Adipocyte (in vitro differentiated cells): ENCODE measurements at regions not wholly inside any gene's neighbourhood (a gene's known extent, or its start where the extent isn't known, plus 50 kb on each side); places are given as distances from the start of the nearest gene placed in this dataset.

Source experiments
- DNase-seq: peaks from one replicate; pipeline ENCODE4 v3.0.0-alpha.2; 2015; ENCODE audit warnings: low read depth
- H3K27me3 ChIP-seq: replicated peaks from 2 replicates; pipeline ENCODE4 v1.7.0; 2013; ENCODE audit warnings: mild to moderate bottlenecking, low read length, moderate library complexity; ENCODE audit not compliant: control insufficient read depth, insufficient read depth
- H3K36me3 ChIP-seq: 2 replicates; pipeline ENCODE4 v1.7.0; 2013; ENCODE audit warnings: low read length, mild to moderate bottlenecking, moderate library complexity; ENCODE audit not compliant: control insufficient read depth, insufficient read depth, severe bottlenecking
- H3K4me1 ChIP-seq: 2 replicates; pipeline ENCODE4 v1.7.0; 2013; ENCODE audit warnings: mild to moderate bottlenecking, low read length, moderate library complexity; ENCODE audit not compliant: control insufficient read depth, insufficient read depth
- H3K4me3 ChIP-seq: 2 replicates; pipeline ENCODE4 v1.7.0; 2013; ENCODE audit warnings: mild to moderate bottlenecking, low read length, moderate library complexity
- H3K9ac ChIP-seq: 2 replicates; pipeline ENCODE4 v1.7.0; 2013; ENCODE audit warnings: mild to moderate bottlenecking, low read length, moderate library complexity
- H3K9me3 ChIP-seq: 2 replicates; pipeline ENCODE4 v1.7.0; 2013; ENCODE audit warnings: mild to moderate bottlenecking, low read length, moderate library complexity; ENCODE audit not compliant: control insufficient read depth

GRCh38 chr5:117249086-117249815 is 674.6 kb upstream of the SEMA6A start:
- no peak for DNase-seq
- Histone ChIP-seq H3K27me3 (no peaks in the 10 kb centered on the region), H3K9ac (no peak overlapping the region), H3K4me1 (no peaks in the 10 kb centered on the region), H3K4me3 (no peak overlapping the region), H3K9me3 (no peaks in the 10 kb centered on the region), H3K36me3 (no peaks in the 10 kb centered on the region)

GRCh38 chr5:117246424-117246823 is 671.8 kb upstream of the SEMA6A start:
- H3K9me3 ChIP-seq = no peaks in the 10 kb centered on the region
- H3K9ac ChIP-seq = no peak overlapping the region
- no peak overlapping the region for H3K4me3 ChIP-seq
- DNase-seq = no peak
- H3K27me3 ChIP-seq = no peaks in the 10 kb centered on the region
- H3K36me3 ChIP-seq = no peaks in the 10 kb centered on the region
- no peaks in the 10 kb centered on the region for H3K4me1 ChIP-seq

- no peak for DNase-seq
- H3K4me3 ChIP-seq = no peak overlapping the region
Observed at GRCh38 chr5:117245130-117245529, 670.5 kb upstream of the SEMA6A start.

GRCh38 chr5:117242028-117242427 is 667.4 kb upstream of the SEMA6A start:
- no peaks in the 10 kb centered on the region for H3K4me1 ChIP-seq
- H3K9ac ChIP-seq = no peak overlapping the region
- H3K4me3 ChIP-seq = no peak overlapping the region
- no peaks in the 10 kb centered on the region for H3K9me3 ChIP-seq
- DNase-seq = no peak
- no peaks in the 10 kb centered on the region for H3K36me3 ChIP-seq
- H3K27me3 ChIP-seq = no peaks in the 10 kb centered on the region

More at GRCh38 chr5:117245130-117245529, 670.5 kb upstream of the SEMA6A start:
- no peaks in the 10 kb centered on the region for H3K4me1 ChIP-seq
- no peaks in the 10 kb centered on the region for H3K9me3 ChIP-seq
- H3K36me3 ChIP-seq = no peaks in the 10 kb centered on the region
- no peak overlapping the region for H3K9ac ChIP-seq
- H3K27me3 ChIP-seq = no peaks in the 10 kb centered on the region

GRCh38 chr5:117236941-117237340 is 662.3 kb upstream of the SEMA6A start:
- Histone ChIP-seq H3K4me1 (no peaks in the 10 kb centered on the region), H3K27me3 (no peaks in the 10 kb centered on the region), H3K9me3 (no peaks in the 10 kb centered on the region), H3K9ac (no peak overlapping the region), H3K36me3 (no peaks in the 10 kb centered on the region), H3K4me3 (no peak overlapping the region)
- no peak for DNase-seq

GRCh38 chr5:117235786-117236185 is 661.2 kb upstream of the SEMA6A start:
- Histone ChIP-seq H3K36me3 (no peaks in the 10 kb centered on the region), H3K9me3 (no peaks in the 10 kb centered on the region), H3K4me1 (no peaks in the 10 kb centered on the region), H3K27me3 (no peaks in the 10 kb centered on the region), H3K4me3 (no peak overlapping the region), H3K9ac (no peak overlapping the region)
- DNase-seq = no peak

- Histone ChIP-seq H3K9ac (no peak overlapping the region), H3K4me3 (no peak overlapping the region), H3K4me1 (no peaks in the 10 kb centered on the region), H3K36me3 (no peaks in the 10 kb centered on the region), H3K27me3 (no peaks in the 10 kb centered on the region), H3K9me3 (no peaks in the 10 kb centered on the region)
- no peak for DNase-seq
Observed at GRCh38 chr5:117230375-117230774, 655.8 kb upstream of the SEMA6A start.

GRCh38 chr5:117220730-117221129 is 646.1 kb upstream of the SEMA6A start:
- no peak overlapping the region for H3K9ac ChIP-seq
- H3K27me3 ChIP-seq = no peaks in the 10 kb centered on the region
- no peak overlapping the region for H3K4me3 ChIP-seq
- no peaks in the 10 kb centered on the region for H3K9me3 ChIP-seq
- DNase-seq = no peak
- H3K36me3 ChIP-seq = no peaks in the 10 kb centered on the region
- no peaks in the 10 kb centered on the region for H3K4me1 ChIP-seq

- no peak overlapping the region for H3K9ac ChIP-seq
- H3K27me3 ChIP-seq = no peaks in the 10 kb centered on the region
- H3K4me1 ChIP-seq = no peaks in the 10 kb centered on the region
- H3K36me3 ChIP-seq = no peaks in the 10 kb centered on the region
- no peak for DNase-seq
- H3K4me3 ChIP-seq = no peak overlapping the region
- no peaks in the 10 kb centered on the region for H3K9me3 ChIP-seq
Observed at GRCh38 chr5:117218789-117219188, 644.2 kb upstream of the SEMA6A start.

- Histone ChIP-seq H3K4me1 (no peaks in the 10 kb centered on the region), H3K36me3 (no peaks in the 10 kb centered on the region), H3K9ac (no peak overlapping the region), H3K4me3 (no peak overlapping the region), H3K9me3 (no peaks in the 10 kb centered on the region), H3K27me3 (no peaks in the 10 kb centered on the region)
- DNase-seq = no peak
Observed at GRCh38 chr5:117212866-117213265, 638.2 kb upstream of the SEMA6A start.

- H3K36me3 ChIP-seq = no peaks in the 10 kb centered on the region
- no peaks in the 10 kb centered on the region for H3K4me1 ChIP-seq
- DNase-seq = no peak
- no peaks in the 10 kb centered on the region for H3K27me3 ChIP-seq
- no peak overlapping the region for H3K9ac ChIP-seq
- H3K9me3 ChIP-seq = no peaks in the 10 kb centered on the region
- no peak overlapping the region for H3K4me3 ChIP-seq
Observed at GRCh38 chr5:117210796-117211195, 636.2 kb upstream of the SEMA6A start.

- no peaks in the 10 kb centered on the region for H3K27me3 ChIP-seq
- H3K36me3 ChIP-seq = no peaks in the 10 kb centered on the region
- no peak overlapping the region for H3K4me3 ChIP-seq
- H3K9ac ChIP-seq = no peak overlapping the region
- no peaks in the 10 kb centered on the region for H3K4me1 ChIP-seq
- H3K9me3 ChIP-seq = no peaks in the 10 kb centered on the region
- no peak for DNase-seq
Observed at GRCh38 chr5:117209479-117209878, 634.9 kb upstream of the SEMA6A start.
